ELR (cell line): ENCODE measurements at regions not wholly inside any gene's neighbourhood (a gene's known extent, or its start where the extent isn't known, plus 50 kb on each side); places are given as distances from the start of the nearest gene placed in this dataset.
"Not testable (repeated sequence)": the region's sequence is repeated elsewhere in the genome, so short reads cannot be mapped to it uniquely, and the experiment has no call there.

Experiments used
- DNase-seq: peaks from one replicate; pipeline ENCODE4 v3.0.0-alpha.2; 2015; ENCODE audit warnings: low read depth

GRCh38 chr7:153638821-153639435 lies 413.3 kb upstream of the DPP6 start:
- DNase-seq, result no peak

DNA sequence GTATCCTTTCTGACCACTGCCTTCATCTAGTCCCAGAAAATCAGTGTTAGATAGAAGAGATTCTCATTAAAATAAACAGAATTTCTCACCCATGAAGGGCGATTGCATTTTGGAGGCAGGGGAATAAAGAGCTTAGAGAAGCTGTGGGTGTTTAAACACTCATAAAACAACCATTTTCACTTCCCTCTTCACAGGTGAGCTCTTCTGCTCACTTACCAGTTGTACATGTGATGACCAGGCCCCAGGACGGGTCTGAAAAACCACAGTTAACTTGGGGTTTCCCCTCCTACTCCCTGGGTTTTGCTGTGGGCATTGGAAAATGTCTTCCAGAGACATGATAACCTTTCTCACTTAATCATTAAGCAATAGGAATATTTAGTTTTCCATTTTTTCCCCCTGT lies 411.6 kb upstream of the DPP6 start:
- DNase-seq, result no peak

- no peak for DNase-seq
Observed at GRCh38 chr7:153641199-153641598, 411.0 kb upstream of the DPP6 start.

DNA sequence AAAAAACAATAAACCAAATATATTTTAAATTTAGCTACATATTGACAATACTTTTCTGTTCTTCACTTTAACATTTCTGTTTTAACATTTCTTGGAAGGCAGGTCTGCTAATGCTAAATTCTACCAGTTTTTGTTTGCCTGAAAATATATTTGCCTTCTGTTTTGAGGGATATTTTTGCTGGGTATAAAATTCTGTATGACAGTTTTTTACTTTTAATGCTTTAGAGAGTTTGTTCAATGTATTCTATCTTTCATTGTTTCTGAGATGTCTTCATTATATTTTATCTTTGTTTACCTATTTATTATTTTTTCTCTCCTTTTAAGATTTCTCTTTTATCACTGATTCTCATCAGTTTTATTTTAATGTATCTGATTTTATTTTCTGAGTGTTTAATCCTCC lies 409.2 kb upstream of the DPP6 start:
- DNase-seq, result no peak

GRCh38 chr7:153657182-153657800 lies 394.9 kb upstream of the DPP6 start:
- DNase-seq, result no peak

GRCh38 chr7:153675131-153675530 lies 377.1 kb upstream of the DPP6 start:
- DNase-seq, result no peak

DNA sequence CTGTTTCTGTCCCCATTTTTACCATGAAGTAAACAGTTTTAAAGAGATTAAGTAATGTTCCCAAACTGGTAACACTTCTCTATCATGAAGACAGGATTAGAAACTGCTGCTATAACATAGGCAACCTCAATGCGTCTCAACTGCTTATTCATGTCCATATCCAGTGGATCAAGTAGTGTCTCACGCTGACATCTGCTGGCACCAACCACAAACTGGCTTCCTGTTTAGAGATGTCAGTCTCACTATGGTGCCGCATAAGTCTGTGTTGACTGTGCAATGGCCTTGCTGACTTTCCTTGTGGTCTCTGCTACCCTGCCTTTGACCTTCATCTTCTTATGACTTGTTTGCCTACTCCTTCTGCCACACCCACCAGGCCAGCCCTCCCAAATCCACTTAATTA lies 369.6 kb upstream of the DPP6 start:
- no peak for DNase-seq

GRCh38 chr7:153696242-153696641 lies 356.0 kb upstream of the DPP6 start:
- DNase-seq, result no peak

GRCh38 chr7:153698046-153698445 lies 354.2 kb upstream of the DPP6 start:
- DNase-seq, result no peak

DNA sequence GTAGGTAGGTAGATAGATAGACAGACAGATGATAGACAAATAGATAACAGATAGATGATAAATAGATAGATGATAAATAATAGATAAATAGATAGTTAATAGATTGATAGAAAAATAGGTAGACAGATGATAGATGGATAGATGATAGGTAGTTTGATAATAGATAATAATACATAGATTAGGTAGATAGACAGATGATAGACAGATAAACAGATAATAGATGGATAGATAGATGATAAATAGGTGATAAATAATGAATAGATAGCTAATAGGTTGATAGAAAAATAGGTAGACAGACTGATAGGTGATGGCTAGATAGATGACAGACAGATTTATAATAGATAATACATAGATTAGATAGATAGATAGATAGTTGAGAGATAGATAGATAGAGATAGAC lies 350.5 kb upstream of the DPP6 start:
- no peak for DNase-seq

- not testable (repeated sequence) for DNase-seq
Observed at GRCh38 chr7:153723892-153724291, 328.3 kb upstream of the DPP6 start.

GRCh38 chr7:153731504-153731903 lies 320.7 kb upstream of the DPP6 start:
- DNase-seq, result not testable (repeated sequence)

DNA sequence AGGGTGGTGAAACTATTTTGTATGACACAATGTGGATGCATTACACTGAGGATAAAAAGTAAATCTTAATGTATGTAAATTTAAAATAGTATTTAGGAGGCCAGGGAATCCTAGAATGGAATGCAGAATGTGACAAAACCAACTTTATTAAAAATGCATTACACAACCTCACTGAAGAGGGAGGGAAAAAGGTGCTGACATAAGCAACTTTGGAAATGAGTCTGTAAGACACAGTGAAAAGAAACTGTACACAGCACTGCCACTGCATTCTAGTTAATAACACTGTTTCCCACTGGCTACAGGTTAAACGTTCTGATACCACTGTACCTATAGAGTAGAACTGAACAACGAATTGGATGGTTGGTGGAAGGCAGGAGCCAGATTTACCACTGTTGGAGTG lies 308.8 kb upstream of the DPP6 start:
- not testable (repeated sequence) for DNase-seq

DNA sequence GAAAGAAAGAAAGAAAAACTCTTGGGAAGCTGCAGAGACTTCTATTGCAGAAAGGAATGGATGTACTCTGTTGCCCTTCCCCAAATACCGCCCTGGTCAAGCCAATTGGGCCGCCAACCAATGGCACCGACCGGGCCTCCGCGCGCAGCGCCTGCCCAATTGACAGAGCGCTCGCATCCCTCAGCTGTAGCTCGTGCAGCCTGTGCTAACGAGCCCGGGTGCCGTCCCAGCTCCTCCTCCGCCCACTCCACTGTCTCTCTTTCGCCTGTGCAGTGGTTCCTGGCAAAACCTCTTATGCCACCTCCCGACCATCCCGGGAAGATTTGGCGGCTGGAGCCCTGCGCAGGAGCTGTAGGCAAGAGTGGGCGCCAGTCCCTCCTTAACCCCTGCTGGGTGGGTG lies 304.2 kb upstream of the DPP6 start:
- DNase-seq, result not testable (repeated sequence)

DNA sequence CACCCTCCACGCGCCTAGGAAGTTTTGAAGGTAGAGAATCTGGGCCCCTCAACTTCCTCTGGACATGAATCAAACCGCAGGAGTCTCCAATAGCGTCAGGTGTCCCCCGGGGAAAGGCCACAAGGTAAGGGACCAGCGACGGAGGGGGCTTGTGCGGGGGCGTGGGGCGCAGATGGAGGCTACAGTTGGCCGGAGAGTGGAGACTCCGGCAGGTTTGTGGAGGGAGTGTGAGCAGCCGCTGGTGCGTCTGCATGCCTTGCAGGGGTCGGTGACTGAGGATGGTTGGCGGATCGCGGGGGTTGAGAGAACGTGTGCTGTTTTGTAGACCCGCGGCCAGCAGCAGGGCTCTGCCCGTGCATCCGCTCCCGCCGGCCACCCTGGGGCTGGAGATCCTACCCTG lies 303.3 kb upstream of the DPP6 start:
- DNase-seq, result not testable (repeated sequence)

- not testable (repeated sequence) for DNase-seq
Observed at GRCh38 chr7:153765869-153766268, 286.3 kb upstream of the DPP6 start.

DNA sequence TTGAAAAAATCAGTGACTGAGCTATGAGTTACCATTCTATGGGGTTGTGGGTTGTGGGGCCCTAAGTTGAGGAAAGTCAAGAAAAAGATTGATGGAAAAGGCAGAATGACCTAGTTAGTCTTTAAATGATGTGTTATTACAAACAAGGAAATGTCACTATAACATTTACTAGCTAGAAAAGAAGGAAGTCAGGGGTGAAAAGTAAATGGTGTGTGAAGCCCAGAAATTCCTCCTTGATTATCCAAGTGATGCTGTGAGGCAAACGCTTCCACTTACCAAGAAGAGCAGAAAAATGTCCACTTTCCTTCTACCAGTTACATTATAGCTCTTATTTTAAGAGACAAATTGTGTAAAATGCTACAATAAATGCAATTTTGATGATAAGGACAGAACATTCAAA lies 285.3 kb upstream of the DPP6 start:
- not testable (repeated sequence) for DNase-seq

GRCh38 chr7:153772966-153773365 lies 279.2 kb upstream of the DPP6 start:
- DNase-seq, result no peak

- not testable (repeated sequence) for DNase-seq
Observed at GRCh38 chr7:153776940-153777339, 275.3 kb upstream of the DPP6 start.

DNA sequence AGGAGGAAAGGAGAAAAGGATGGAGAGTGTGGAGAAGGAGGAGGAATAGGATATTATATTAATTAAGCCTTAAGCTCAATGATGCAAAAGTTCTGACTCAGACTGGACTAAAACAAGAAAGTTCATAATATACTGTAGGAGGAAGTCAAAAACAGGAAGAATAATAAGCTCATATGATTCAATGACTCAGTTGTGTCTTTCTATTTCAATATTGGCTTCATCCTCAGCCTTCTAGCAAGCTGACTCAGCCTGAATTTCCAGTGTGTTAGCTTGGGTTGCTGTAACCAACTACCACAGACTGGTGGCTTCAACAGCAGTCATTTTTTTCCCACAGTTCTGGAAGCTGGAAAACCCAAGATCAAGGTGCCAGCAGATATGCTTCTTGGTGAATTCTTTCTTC lies 254.8 kb upstream of the DPP6 start:
- DNase-seq, result not testable (repeated sequence)

DNA sequence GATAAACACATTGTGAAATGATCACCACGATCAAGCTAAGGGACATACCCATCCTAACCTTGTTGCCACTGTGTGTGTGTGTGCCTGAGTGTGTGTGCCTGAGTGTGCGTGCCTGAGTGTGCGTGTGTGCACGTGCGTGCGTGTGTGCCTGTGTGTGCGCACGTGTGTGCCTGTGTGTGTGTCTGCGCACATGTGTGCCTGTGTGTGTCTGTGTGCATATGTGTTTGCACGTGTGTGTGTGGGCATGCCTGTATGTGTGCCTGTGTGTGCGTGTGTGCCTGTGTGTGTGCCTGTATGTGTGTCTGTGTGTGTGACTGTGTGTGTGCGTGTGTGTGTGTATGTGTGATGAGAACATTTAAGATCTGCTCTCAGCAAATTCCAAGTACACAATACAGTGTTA lies 244.1 kb upstream of the DPP6 start:
- DNase-seq, result no peak

- DNase-seq, result no peak
Observed at GRCh38 chr7:153829525-153829924, 222.7 kb upstream of the DPP6 start.

- DNase-seq, result no peak
Observed at GRCh38 chr7:153832160-153832559, 220.0 kb upstream of the DPP6 start.

DNA sequence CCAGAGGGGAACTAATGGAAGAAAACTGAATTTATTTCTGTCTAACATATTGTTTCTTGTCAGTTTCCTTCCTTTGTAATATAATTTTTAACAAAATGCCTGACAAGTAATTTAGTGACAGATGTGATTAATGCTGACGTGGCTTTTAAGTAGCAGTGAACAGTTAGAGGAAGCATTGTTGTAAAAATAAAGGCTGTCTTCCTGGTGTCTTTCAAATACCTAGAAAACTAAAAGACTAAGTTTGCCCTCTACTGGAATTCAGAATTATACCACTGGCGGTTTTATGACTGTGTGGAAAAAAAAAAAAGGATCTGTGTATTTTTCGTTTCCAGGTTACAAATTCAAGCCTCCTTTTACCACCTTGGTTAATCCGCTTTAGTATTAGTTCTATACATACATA lies 217.1 kb upstream of the DPP6 start:
- DNase-seq, result no peak
